Stimulated activated naive B cell treated with anti-CD40 and anti-IgM and Interleukin-4, amounts not matched to agents 10 μg/mL and 1 μg/mL and 100 μg/mL, for 72 hours (primary cell): ENCODE measurements at regions not wholly inside any gene's neighbourhood (a gene's known extent, or its start where the extent isn't known, plus 50 kb on each side); places are given as distances from the start of the nearest gene placed in this dataset.

Experiments
- ATAC-seq, 2 donors: fragments of 150-1000 bp; cut with Tn5 transposase; replicated peaks; 2 replicates each; pipeline ENCODE4 v1.10.0; 2021; ENCODE audit warnings: moderate library complexity in 1 of 2
- DNase-seq: peaks from one replicate; pipeline ENCODE4 v3.0.0; 2021
- H3K27ac Mint-ChIP-seq: one replicate; pipeline ENCODE4 v1.8.0; 2022; ENCODE audit warnings: mild to moderate bottlenecking, mixed read lengths
- H3K27me3 Mint-ChIP-seq, 2 donors: one replicate each; pipeline ENCODE4 v1.8.0; 2022; ENCODE audit warnings: mixed read lengths in 2 of 2
- H3K36me3 Mint-ChIP-seq, 2 donors: one replicate each; pipeline ENCODE4 v1.8.0; 2022; ENCODE audit warnings: mixed read lengths in 2 of 2, mild to moderate bottlenecking in 1 of 2
- H3K4me1 Mint-ChIP-seq, 2 donors: one replicate each; pipeline ENCODE4 v1.8.0; 2022; ENCODE audit warnings: mixed read lengths in 2 of 2, mild to moderate bottlenecking in 1 of 2
- H3K4me3 Mint-ChIP-seq, 2 donors: one replicate each; pipeline ENCODE4 v1.8.0; 2022; ENCODE audit warnings: mild to moderate bottlenecking in 2 of 2, mixed read lengths in 2 of 2, moderate library complexity in 1 of 2
- H3K9me3 Mint-ChIP-seq, 2 donors: one replicate each; pipeline ENCODE4 v1.8.0; 2022; ENCODE audit warnings: mixed read lengths in 2 of 2, mild to moderate bottlenecking in 1 of 2

- Mint-ChIP-seq H3K27me3 (no peaks in the 10 kb centered on the region), H3K27ac (no peak overlapping the region), H3K9me3 (no peaks in the 10 kb centered on the region), H3K36me3 (no peaks in the 10 kb centered on the region), H3K4me1 (no peaks in the 10 kb centered on the region), H3K4me3 (no peak overlapping the region)
- no peak for DNase-seq
- no peak for ATAC-seq
Measured at GRCh38 chrY:12981074-12981473, 76.4 kb downstream of the DDX3Y start.

GRCh38 chrY:12982249-12982829, 77.7 kb downstream of the DDX3Y start:
- DNase-seq = no peak
- Mint-ChIP-seq H3K9me3 (no peaks in the 10 kb centered on the region), H3K27ac (no peak overlapping the region), H3K36me3 (no peaks in the 10 kb centered on the region), H3K27me3 (no peaks in the 10 kb centered on the region), H3K4me1 (no peaks in the 10 kb centered on the region), H3K4me3 (no peak overlapping the region)
- ATAC-seq = peak in 1 of 2 donors; percentile 25

- H3K4me3 Mint-ChIP-seq = no peak overlapping the region
Measured at GRCh38 chrY:12984637-12985344, 80.1 kb downstream of the DDX3Y start.

GRCh38 chrY:13017493-13017892, 112.8 kb downstream of the DDX3Y start:
- no peaks in the 10 kb centered on the region for H3K4me1 Mint-ChIP-seq
- H3K27ac Mint-ChIP-seq = no peak overlapping the region
- no peaks in the 10 kb centered on the region for H3K27me3 Mint-ChIP-seq
- H3K9me3 Mint-ChIP-seq = no peaks in the 10 kb centered on the region
- no peak for DNase-seq
- H3K4me3 Mint-ChIP-seq = no peak overlapping the region
- no peaks in the 10 kb centered on the region for H3K36me3 Mint-ChIP-seq
- ATAC-seq = no peak

More at GRCh38 chrY:12984637-12985344, 80.1 kb downstream of the DDX3Y start:
- Mint-ChIP-seq H3K4me1 (no peaks in the 10 kb centered on the region), H3K9me3 (peaks cover 0 to 7% of the 10 kb centered on the region in 2 donors), H3K36me3 (no peaks in the 10 kb centered on the region), H3K27me3 (peaks cover 0 to 9% of the 10 kb centered on the region in 2 donors), H3K27ac (no peak overlapping the region)
- DNase-seq (no peak), ATAC-seq (no peak)

GRCh38 chrY:13019486-13019885, 114.8 kb downstream of the DDX3Y start:
- no peaks in the 10 kb centered on the region for H3K9me3 Mint-ChIP-seq
- no peak overlapping the region for H3K27ac Mint-ChIP-seq
- no peaks in the 10 kb centered on the region for H3K36me3 Mint-ChIP-seq
- no peak for DNase-seq
- no peaks in the 10 kb centered on the region for H3K4me1 Mint-ChIP-seq
- H3K4me3 Mint-ChIP-seq = no peak overlapping the region
- no peaks in the 10 kb centered on the region for H3K27me3 Mint-ChIP-seq
- no peak for ATAC-seq

GRCh38 chrY:13020839-13021238, 116.2 kb downstream of the DDX3Y start:
- H3K4me1 Mint-ChIP-seq = no peaks in the 10 kb centered on the region
- H3K27ac Mint-ChIP-seq = no peak overlapping the region
- no peaks in the 10 kb centered on the region for H3K9me3 Mint-ChIP-seq
- ATAC-seq = no peak
- H3K36me3 Mint-ChIP-seq = no peaks in the 10 kb centered on the region
- no peak for DNase-seq
- no peaks in the 10 kb centered on the region for H3K27me3 Mint-ChIP-seq
- H3K4me3 Mint-ChIP-seq = no peak overlapping the region

GRCh38 chrY:13023607-13024006, 118.9 kb downstream of the DDX3Y start:
- no peaks in the 10 kb centered on the region for H3K36me3 Mint-ChIP-seq
- no peaks in the 10 kb centered on the region for H3K4me1 Mint-ChIP-seq
- H3K9me3 Mint-ChIP-seq = no peaks in the 10 kb centered on the region

GRCh38 chrY:13024447-13024846, 119.8 kb downstream of the DDX3Y start:
- Mint-ChIP-seq H3K36me3 (no peaks in the 10 kb centered on the region), H3K4me3 (no peak overlapping the region), H3K9me3 (peaks cover 0 to 2% of the 10 kb centered on the region in 2 donors), H3K27me3 (no peaks in the 10 kb centered on the region), H3K27ac (no peak overlapping the region), H3K4me1 (no peaks in the 10 kb centered on the region)
- ATAC-seq (no peak), DNase-seq (no peak)

More at GRCh38 chrY:13023607-13024006, 118.9 kb downstream of the DDX3Y start:
- Mint-ChIP-seq H3K4me3 (no peak overlapping the region), H3K27me3 (no peaks in the 10 kb centered on the region), H3K27ac (no peak overlapping the region)
- no peak for DNase-seq
- no peak for ATAC-seq

GRCh38 chrY:13026906-13027305, 122.2 kb downstream of the DDX3Y start:
- no peak overlapping the region for H3K4me3 Mint-ChIP-seq

GRCh38 chrY:13040232-13040631, 135.6 kb downstream of the DDX3Y start:
- no peaks in the 10 kb centered on the region for H3K36me3 Mint-ChIP-seq
- H3K27me3 Mint-ChIP-seq = no peaks in the 10 kb centered on the region
- no peak for DNase-seq
- ATAC-seq = no peak
- H3K4me1 Mint-ChIP-seq = no peaks in the 10 kb centered on the region
- no peak overlapping the region for H3K4me3 Mint-ChIP-seq
- no peak overlapping the region for H3K27ac Mint-ChIP-seq
- H3K9me3 Mint-ChIP-seq = peaks cover 0 to 6% of the 10 kb centered on the region in 2 donors

More at GRCh38 chrY:13026906-13027305, 122.2 kb downstream of the DDX3Y start:
- Mint-ChIP-seq H3K4me1 (no peaks in the 10 kb centered on the region), H3K9me3 (peaks cover 0 to 4% of the 10 kb centered on the region in 2 donors), H3K27ac (no peak overlapping the region), H3K27me3 (no peaks in the 10 kb centered on the region), H3K36me3 (no peaks in the 10 kb centered on the region)
- DNase-seq (no peak), ATAC-seq (no peak)

- H3K4me3 Mint-ChIP-seq = no peak overlapping the region
- H3K36me3 Mint-ChIP-seq = no peaks in the 10 kb centered on the region
- H3K27ac Mint-ChIP-seq = no peak overlapping the region
- no peaks in the 10 kb centered on the region for H3K4me1 Mint-ChIP-seq
- H3K9me3 Mint-ChIP-seq = peaks cover 0 to 2% of the 10 kb centered on the region in 2 donors
- DNase-seq (no peak), ATAC-seq (no peak)
- H3K27me3 Mint-ChIP-seq = no peaks in the 10 kb centered on the region
Measured at GRCh38 chrY:13053501-13053900, 148.8 kb downstream of the DDX3Y start.

GRCh38 chrY:13066372-13066771, 161.7 kb downstream of the DDX3Y start:
- Mint-ChIP-seq H3K9me3 (no peaks in the 10 kb centered on the region), H3K4me1 (no peaks in the 10 kb centered on the region), H3K27me3 (no peaks in the 10 kb centered on the region), H3K27ac (no peak overlapping the region), H3K4me3 (no peak overlapping the region), H3K36me3 (no peaks in the 10 kb centered on the region)
- DNase-seq (no peak), ATAC-seq (no peak)

- peaks cover 0 to 1% of the 10 kb centered on the region in 2 donors for H3K9me3 Mint-ChIP-seq
- ATAC-seq (no peak), DNase-seq (no peak)
- H3K4me1 Mint-ChIP-seq = no peaks in the 10 kb centered on the region
- H3K36me3 Mint-ChIP-seq = no peaks in the 10 kb centered on the region
- H3K4me3 Mint-ChIP-seq = no peak overlapping the region
- H3K27ac Mint-ChIP-seq = no peak overlapping the region
- H3K27me3 Mint-ChIP-seq = no peaks in the 10 kb centered on the region
Measured at GRCh38 chrY:13068696-13069095, 164.0 kb downstream of the DDX3Y start.

- Mint-ChIP-seq H3K4me1 (no peaks in the 10 kb centered on the region), H3K36me3 (no peaks in the 10 kb centered on the region), H3K4me3 (no peak overlapping the region), H3K27me3 (no peaks in the 10 kb centered on the region), H3K9me3 (peaks cover 0 to 3% of the 10 kb centered on the region in 2 donors), H3K27ac (no peak overlapping the region)
- DNase-seq = no peak
- ATAC-seq = no peak
Measured at GRCh38 chrY:13069111-13069510, 164.4 kb downstream of the DDX3Y start.

GRCh38 chrY:13082748-13083147, 178.1 kb downstream of the DDX3Y start:
- Mint-ChIP-seq H3K9me3 (no peaks in the 10 kb centered on the region), H3K36me3 (no peaks in the 10 kb centered on the region), H3K4me1 (no peaks in the 10 kb centered on the region), H3K27me3 (no peaks in the 10 kb centered on the region), H3K4me3 (no peak overlapping the region), H3K27ac (no peak overlapping the region)
- DNase-seq (no peak), ATAC-seq (no peak)
